Spleen (tissue), 7 donors: ENCODE measurements at regions not wholly inside any gene's neighbourhood (a gene's known extent, or its start where the extent isn't known, plus 50 kb on each side); places are given as distances from the start of the nearest gene placed in this dataset.

Source experiments
- CTCF ChIP-seq, 11 experiments: fragments of 200-600 bp in 7 of 11; fragments of 450-650 bp in 4 of 11; sonication (generic) in 4 of 11; IDR thresholded peaks in 8 of 11; conservative IDR thresholded peaks in 3 of 11; 1 replicate in 7 of 11; 2 replicates in 4 of 11; pipeline versions ENCODE4 v1.4.0 to v1.8.0; 2016 to 2021; ENCODE audit warnings: antibody characterized with exemption in 11 of 11, inconsistent platforms in 4 of 11, mild to moderate bottlenecking in 1 of 11
- POLR2A ChIP-seq, 3 donors: fragments of 450-650 bp; IDR thresholded peaks; one replicate each; pipeline ENCODE4 v1.5.1; 2017; ENCODE audit warnings: antibody characterized with exemption in 3 of 3, mild to moderate bottlenecking in 1 of 3
- POLR2AphosphoS5 ChIP-seq, 3 donors: sonication (generic); formaldehyde crosslinking; IDR thresholded peaks; one replicate each; pipeline ENCODE4 v1.5.1; 2017; ENCODE audit warnings: antibody characterized with exemption in 3 of 3
- donor health status: DM: no; HTN: no; CAD: no; lungs with moderate emphysema.
- donor health status: DM: no; HTN: no; CAD: no.
- donor health status: DM: no; HTN: no; CAD: no.

GRCh38 chr21:15431053-15431452 is 298.7 kb upstream of the USP25 start:
- TF ChIP-seq CTCF (IDR thresholded peaks at IDR 0.05 in 8 of 11, conservative IDR thresholded peaks at IDR 0.05 in 3 of 11) (no peak), POLR2A (IDR thresholded peaks at IDR 0.05) (no peak), POLR2AphosphoS5 (IDR thresholded peaks at IDR 0.05) (no peak)
